ENCODE measurements at regions not wholly inside any gene's neighbourhood (a gene's known extent, or its start where the extent isn't known, plus 50 kb on each side); places are given as distances from the start of the nearest gene placed in this dataset.
"Not testable (repeated sequence)": the region's sequence is repeated elsewhere in the genome, so short reads cannot be mapped to it uniquely, and the experiment has no call there.

DNA sequence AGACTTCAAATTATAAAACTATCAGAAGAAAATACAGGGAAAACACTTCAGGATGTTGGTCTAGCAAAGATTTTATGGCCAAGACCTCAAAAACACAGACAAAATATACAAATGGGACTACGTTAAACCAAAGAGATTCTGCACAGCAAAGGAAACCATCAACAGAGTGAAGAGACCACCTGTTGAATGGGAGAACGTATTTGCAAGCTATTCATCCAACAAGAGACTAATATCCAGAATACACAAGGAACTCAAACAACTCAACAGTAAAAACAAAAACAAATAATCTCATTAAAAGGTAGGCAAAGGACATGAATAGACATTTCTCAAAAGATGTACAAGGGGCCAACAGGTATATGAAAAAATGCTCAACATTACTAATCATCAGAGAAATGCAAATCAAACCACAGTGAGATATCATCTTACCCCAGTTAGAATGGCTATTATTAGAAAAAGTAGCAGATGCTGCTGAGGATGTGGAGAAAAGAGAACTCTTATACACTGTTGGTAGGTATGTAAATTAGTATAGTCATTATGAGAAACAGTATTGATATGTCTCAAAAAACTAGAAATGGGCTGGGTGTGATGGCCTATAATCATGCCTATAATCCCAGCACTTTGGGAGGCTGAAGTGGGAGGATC, 112.6 kb downstream of the LRIG2 start:
- DNase-seq (ENCODE audit: low spot score) = no peak

DNA sequence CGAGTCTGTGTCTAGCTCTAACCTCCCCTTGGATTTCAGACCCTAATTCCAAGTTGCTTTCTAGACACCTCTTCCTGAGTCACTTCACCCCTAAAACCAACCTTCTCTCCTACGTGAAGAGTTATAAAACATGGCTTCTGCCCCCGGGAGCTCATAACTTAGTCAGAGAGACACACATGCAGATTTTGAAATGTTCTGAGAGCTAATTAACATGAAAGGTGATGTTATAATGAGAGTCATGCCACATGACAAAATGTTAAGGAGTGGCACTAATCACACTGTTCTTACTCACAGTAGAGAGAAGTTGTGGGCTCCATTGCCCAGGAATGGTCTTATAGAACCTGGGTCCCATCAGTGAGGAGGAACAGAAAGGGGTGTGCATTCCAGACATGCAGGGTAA, 117.1 kb downstream of the LRIG2 start:
- no peak for DNase-seq (ENCODE audit: low spot score)

DNA sequence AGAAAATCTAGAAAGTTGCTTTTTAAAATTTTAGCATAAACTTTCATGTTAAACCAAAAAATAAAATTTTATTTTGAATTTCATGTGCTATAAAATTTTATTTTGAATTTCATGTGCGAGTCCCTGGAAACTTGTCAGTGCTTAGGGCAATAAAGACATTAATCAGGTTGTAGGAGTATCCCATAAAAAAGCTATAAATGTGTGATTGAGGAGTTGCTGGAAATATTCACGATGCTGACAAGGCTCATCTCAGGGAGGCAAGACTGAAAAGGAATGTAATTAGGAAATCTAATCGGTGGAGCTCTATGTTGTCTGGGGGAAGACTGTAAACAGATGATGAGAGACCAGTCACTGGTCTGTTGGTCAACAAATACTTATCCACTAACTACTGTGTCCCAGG, 117.9 kb downstream of the LRIG2 start:
- no peak for DNase-seq (ENCODE audit: low spot score)

DNA sequence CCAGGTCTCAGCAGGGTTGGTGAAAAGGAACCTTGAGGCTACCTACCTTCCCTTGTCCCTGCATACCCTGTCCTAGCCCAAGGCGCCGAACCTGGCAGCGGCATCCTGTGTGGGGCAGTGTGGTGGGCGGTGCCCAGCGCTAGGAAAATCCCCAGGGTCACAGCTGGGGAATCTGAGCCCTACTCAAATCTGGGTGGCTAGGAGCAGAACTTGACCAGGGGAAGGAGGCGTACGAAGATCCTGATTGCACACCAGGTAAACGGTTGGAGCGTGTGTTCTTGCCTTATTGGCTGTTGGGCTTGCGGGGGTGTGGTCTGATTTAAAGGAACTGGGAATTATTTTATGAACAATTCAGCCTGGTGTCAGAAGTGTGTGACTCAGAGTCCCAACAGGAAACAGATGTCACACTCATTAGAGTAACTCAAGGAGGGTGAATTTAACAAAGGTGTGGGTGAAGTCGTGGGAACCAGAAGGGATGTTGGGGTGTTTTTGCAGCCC, 118.6 kb downstream of the LRIG2 start:
- DNase-seq (ENCODE audit: low spot score) = no peak

DNA sequence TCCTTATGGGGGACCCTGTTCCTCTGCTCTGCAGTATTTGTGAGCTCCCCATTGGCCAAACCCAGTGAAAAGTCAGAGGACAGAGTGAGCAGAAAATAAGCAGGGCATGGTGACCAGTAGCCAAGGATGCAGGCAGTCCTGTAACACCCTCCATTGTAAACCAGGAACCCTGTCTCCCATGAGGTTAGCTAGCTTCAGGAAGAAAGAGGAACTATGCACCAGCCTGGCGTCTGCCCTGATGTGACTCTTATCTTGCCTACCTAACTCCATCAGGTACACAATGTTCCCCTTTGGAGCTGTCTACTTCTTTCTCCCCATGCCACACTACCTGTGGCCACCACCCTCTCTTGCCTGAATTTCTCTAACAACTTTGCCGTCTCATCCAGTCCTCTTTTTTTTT, 119.2 kb downstream of the LRIG2 start:
- DNase-seq (ENCODE audit: low spot score) = no peak

DNA sequence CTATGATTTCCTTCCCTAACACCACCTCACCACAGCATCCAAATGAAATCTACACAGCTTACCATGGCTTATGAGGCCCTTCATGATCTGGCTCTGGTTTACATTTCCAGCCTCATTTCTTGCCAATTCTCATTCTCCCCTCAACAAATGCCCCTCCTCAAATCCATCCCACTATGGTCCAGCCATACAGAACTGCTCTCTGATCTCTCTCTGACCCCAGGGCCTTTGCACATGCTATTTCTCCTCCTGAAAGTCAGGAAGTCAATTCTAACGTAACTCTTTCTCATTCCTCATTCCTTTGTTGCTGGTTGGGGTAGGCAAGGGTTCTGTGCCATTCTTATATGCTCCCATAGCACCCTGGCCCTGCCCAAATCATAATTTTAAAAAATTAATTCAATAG, 120.0 kb downstream of the LRIG2 start:
- DNase-seq (ENCODE audit: low spot score) = no peak

DNA sequence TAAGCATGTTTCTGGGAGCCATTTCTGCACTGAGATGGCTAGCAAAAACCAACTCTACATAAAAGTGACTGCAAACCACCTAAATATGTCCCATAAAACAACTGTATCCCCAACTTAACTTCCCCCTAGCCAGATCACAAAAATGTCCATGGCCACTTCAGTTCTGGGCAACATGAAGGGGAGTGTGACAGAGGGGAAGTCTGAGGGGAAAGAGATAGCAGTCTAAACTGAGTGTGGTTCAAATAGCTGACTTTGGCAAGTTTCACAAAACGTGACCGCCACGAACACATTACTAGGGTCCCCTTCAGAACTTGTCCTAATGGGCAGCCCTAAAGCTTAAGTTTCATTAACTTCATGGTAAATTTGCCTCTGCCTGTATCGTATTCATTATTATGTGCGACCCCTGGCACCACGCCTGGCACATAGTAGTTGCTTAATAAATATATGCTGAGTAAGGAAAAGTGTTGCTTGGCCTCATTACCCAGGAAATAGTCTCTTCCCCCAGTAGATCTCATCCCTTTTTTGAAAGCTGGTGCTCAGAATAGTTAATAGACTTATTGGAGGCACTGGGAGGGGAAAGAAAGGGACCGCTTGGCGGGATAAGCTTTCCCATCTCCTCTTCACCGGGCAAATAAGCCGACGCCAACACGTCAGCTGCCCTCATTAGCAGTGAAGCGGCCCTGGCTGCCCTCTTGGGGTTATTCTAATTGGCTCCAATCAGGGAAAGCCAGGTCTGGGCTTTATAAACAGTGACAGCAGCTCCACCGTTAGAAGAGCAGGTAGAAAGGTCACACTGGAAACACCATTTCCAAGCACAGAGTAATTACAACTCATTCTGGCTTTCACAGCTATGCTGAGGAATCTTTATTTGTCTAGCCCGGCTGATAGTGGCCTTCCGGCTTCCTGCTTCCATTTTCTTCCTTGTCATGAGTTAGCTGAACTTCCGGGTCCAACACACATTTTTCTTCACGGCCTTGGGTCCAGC, 122.1 kb downstream of the LRIG2 start:
- DNase-seq (ENCODE audit: low spot score) = no peak

DNA sequence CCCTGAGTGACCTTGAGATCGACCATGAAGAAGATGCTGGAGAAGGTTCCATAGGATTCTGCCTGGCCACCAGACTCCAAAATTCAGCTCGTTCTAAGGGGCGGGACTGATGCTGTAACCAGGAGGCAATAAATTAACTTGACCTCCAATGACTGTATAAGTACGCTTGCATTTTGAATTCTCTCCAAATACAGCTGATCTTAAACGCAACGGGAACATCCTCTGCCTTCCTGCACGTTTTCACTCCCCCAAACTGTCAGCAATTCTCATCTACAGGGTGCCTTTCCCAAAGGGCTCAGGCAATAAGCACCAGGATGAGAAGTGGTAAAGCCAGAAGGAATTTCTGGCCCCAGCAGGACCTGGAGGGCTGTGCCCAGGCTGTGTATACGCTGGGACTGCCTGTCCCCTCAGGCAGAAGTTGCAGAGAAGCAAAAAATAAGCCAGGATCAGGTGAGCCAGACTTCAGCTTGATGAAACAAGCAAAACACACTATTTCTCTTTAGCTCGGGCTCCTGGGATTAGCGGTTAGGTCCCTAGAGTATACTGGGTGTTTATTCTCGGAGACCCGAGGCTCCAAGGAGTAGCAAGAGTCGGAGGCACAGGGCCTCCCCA, 124.8 kb downstream of the LRIG2 start:
- no peak for DNase-seq (ENCODE audit: low spot score)

DNA sequence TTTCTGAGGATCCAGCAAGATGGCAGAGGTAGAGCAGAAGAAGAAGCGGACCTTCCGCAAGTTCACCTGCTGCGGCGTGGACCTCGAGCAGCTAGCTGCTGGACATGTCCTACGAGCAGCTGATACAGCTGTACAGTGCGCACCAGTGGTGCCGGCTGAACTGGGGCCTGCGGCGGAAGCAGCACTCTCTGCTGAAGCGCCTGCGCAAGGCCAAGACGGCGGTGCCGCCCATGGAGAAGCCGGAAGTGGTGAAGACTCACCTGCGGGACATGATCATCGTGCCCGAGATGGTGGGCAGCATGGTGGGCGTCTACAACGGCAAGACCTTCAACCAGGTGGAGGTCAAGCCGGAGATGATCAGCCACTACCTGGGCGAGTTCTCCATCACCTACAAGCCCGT, 125.8 kb downstream of the LRIG2 start:
- DNase-seq (ENCODE audit: low spot score) = no peak

DNA sequence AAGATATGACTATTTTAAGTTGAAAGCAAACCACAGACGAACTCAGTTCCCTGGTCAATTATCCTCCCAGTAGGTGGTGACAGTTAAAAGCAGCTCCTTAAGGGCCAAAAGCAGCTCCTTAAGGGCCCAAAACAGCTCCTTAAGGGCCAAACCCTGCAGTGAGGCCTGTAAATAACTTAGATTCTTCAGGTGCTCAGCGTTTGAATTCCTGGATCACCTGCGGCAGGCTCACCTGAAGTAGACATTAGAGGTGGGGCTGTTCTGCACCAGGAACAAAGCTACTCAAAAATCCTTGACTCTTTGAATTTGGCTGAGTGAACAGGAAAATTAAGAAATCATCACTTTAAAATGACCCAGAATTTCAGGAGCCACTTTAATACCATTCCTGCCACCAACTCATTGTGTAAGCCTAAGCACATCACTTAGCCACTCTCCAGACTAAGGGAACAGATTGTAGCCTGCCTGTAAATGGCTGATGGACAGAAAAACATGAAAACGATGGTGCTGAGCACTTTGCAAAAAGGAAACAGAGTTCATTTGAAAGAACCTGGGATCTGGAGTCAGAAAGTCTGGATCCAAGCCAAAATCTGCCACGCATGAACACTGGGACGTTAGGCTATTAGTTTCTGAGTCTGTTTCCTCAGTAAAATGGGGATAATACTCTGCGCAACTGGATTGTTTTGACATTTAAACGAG, 126.9 kb downstream of the LRIG2 start:
- no peak for DNase-seq (ENCODE audit: low spot score)

DNA sequence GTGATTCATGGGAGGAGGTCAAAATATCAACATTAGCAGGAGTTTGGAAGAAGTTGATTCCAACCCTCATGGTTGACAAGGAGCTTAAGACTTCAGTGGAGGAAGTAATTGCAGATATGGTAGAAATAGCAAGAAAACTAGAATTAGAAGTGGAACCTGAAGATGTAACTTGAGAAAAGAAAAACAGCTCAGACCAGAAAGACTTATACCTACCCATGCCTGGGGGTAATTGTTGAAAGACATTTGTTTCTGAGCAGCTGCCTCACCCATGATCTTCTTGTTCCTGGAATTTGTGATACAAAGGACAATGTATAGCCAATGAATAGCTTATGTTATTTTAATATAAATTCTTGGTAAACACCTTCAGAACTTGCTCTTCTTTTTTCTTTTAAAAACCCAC, 128.6 kb downstream of the LRIG2 start:
- no peak for DNase-seq (ENCODE audit: low spot score)

DNA sequence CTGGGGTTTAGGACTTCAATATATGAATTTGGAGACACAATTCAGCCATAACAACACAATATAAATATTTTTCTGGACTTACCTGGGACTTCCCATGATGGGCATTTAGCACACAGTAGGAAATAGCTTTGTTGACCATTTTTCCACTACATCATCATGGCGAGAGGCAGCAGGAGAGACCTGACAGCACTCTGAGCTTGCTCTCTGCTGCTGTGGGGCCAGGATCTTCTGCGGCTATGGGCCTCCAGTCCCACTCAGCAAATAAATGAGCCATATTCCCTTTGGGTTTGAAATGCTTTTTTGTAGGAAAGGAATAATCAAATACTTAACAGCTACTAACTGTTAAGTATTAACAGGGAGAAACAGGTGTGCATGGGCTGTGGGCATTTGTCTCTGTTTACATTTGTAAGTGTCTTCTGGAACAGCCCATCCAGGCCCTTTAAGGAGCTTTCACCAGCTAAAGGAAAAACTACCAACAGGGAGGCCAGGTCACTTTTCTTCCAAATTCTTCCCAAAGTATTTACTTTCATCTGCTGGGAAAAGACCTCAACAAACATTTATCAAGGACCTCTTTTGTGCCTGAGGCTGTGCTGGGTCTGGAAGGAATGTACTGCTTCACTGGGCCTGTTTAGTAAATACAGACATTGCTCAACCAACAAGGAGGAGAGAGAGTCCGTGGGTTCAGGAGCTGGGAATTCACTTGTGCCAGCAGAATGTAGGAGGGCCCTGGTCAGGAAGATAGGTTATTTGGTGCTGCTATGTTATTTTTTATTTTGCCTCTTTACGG, 133.2 kb downstream of the LRIG2 start:
- DNase-seq (ENCODE audit: low spot score) = no peak

DNA sequence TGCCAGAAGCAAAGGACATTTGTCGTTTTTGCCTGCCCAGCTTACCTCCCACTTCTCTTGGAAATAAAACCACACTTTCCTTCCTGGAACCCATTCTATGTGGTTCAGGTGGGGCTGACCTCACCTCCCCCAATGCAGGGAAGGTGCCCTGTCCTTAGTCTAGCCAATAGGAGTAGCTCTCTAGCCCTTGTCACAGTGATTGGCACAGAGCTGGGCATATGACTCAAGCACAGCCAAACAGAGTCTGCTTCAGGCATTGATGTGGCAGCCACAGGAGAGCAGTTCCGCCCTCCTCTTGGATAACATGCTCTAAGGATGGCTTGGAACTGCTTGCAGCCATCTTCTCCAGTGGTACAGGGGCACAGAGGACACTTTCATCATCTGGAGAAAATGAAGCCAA, 134.0 kb downstream of the LRIG2 start:
- no peak for DNase-seq (ENCODE audit: low spot score)

DNA sequence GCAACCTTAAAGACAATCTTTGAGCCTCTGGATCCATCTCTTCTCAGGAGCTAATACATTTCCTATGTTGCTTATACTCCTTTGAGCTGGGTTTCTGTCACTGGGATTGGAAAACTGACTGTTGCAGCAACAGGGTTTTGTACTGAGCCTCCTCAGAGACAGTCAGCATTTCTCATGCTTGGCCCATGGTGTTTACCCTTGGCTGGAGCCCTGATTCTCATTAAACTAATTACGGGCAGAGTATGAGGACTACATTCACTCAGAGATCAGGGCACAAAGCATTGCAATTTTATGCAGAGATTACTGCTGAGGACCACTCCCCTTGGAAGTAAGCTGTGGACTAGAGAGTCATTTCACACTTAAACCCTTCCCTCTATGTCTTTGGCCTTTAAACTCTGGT, 134.5 kb downstream of the LRIG2 start:
- DNase-seq (ENCODE audit: low spot score) = no peak

DNA sequence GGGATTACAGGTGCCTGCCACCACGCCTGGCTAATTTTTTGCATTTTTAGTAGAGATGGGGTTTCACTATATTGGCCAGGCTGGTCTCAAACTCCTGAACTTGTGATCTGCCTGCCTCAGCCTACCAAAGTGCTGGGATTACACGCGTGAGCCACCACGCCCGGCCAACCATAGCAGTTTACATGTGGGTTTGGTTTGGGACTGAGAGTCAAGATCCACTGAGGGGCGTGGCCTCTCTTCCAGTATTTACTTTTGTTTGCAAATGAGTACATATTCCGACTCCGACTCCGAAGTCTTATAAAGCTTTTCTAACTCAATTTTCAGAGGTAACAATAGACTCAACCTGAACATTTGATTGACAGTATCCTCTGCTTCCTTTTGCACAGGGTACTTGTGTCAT, 135.4 kb downstream of the LRIG2 start:
- not testable (repeated sequence) for DNase-seq (ENCODE audit: low spot score)

DNA sequence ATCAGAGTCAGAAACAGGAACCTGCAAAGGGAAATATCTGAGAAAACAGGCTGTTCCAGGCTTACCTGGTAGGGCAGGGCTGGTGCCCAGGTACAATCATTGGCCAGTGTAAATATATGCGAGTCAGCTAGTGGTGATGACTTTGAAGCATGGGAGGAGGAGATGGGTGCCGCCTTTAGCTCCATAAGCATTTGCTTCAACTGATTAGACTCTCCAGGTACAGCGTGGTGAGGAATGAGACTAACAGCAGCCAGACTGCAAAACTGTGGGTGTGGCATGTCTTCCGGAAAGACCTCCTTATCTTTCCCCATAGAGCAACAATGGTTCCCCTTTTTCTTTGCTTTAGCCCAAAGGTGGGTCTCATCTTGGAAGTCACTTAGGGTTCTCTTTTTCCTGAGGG, 137.2 kb downstream of the LRIG2 start:
- no peak for DNase-seq (ENCODE audit: low spot score)

DNA sequence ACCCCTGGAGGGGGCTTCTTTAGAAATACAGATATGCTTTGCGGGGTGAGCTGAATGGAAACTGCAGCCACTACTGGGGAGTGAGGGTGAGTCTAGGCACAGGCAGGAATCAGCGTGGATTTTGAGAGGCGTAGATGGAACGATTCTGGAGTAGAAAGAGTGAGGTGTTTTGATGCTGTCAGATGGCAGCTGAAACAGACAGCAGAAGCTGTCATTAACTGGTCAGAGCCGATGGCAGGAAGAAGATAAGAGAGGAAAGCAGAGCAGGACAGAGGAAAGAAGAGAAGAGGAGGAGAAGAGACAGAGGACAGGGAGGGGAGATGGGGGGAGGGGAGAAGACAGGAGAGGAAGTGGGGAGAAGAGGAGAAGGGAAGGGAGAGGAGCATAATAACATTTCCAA, 138.5 kb downstream of the LRIG2 start:
- DNase-seq (ENCODE audit: low spot score) = no peak

DNA sequence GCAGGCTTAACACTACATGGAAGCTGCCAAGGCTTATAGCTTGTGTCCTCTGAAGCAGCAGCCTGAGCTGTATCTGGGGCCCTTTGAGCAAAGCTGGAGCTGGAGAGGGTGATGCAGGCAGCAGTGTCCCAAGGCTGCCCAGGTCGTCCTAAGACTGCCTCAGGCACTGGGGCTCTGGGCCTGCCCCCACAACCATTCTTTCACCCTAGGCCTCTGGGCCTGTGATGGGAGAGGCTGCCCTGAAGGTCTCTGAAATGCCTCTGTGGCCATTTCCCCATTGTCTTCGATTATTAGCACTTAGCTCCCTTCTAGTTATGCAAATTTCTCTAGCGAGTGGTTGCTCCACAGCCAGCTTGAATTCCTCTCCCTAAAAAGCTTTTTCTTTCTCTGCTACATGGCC, 142.0 kb downstream of the LRIG2 start:
- DNase-seq (ENCODE audit: low spot score) = no peak

DNA sequence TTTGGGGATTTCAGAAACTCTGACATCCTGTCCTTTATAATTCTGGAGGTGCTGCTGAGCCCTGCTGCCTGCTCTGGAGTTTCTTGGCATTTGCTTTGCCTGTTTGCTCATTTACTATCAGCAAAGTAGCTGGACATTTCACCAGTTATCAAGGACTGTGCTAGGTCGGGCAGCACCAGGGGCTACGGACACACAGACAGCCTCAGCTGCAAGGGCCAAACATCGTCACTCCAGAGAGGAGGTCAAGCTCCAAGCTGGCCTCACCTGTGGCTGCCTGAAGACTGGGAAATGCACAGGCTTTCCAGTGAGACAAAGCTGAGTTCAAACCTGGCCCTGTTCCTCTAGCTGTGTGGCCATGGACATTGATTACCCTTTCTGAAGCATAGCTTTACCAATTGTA, 143.7 kb downstream of the LRIG2 start:
- no peak for DNase-seq (ENCODE audit: low spot score)

DNA sequence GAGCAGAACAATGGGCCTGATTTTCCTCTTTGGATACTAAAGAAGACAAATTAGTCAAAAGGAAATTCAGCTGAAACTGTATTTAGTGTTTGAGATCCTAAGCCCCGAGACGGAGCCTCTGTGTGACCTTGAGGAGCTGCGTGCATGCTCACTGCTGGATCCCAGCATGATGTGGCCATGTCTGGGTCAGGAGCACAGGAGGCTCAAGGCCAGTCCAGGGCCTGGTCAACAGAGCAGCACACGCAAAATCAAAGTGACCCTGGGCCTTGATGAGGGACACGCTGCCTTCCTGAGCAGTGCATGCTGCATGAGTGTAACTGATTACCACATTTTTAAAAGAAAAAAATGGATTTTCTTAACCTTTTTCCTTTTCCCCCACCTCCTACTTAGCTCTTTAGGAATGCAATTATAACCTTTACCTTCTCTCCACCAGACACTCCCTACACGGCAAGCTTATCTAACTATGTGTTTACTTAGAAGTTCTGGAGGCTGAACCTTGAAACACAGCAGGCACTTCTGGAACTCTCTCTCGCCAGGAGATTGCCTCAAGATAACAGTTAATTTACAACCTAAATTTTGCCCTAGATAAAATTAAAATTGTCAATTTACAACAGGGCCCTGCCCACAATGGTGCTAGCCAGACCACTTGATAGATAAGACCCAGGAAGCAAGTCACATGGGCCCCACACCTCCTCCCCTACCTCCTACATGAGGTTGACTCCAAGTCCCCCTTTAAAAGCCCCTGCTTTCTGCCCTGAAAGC, 144.6 kb downstream of the LRIG2 start:
- peak; percentile 24 for DNase-seq (ENCODE audit: low spot score)

DNA sequence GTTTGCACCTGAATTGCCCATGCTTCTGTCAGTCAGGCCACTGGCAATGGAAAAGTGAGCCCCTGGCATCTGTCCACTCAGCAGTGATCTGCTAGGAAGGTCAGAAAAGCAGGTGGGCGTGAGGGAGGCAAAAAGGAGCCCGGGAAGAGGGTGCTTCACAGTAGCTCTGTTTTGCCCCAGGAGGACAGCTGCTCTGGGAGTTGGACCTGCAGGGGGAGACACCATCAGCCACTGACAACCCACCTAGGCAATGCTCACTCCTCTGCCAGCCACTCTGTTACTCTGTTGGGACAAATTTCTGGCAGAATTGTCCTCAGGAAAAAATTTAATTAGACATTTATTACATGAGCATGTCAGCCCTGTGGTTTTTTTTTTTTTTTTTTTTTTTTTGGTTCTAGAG, 146.4 kb downstream of the LRIG2 start:
- no peak for DNase-seq (ENCODE audit: low spot score)
